H7 (cell line): ENCODE measurements at regions not wholly inside any gene's neighbourhood (a gene's known extent, or its start where the extent isn't known, plus 50 kb on each side); places are given as distances from the start of the nearest gene placed in this dataset.
"Not testable (repeated sequence)": the region's sequence is repeated elsewhere in the genome, so short reads cannot be mapped to it uniquely, and the experiment has no call there.

Source experiments
- DNase-seq: peaks from one replicate; pipeline ENCODE4 v3.0.0; 2012
- H3K27me3 ChIP-seq: 2 replicates; pipeline ENCODE4 v1.6.0; 2011; ENCODE audit warnings: mild to moderate bottlenecking, low read length; ENCODE audit not compliant: control insufficient read depth, insufficient read depth
- H3K36me3 ChIP-seq: replicated peaks from 2 replicates; pipeline ENCODE4 v1.5.1; 2011; ENCODE audit warnings: low read length; ENCODE audit not compliant: control insufficient read depth, insufficient read depth
- H3K4me3 ChIP-seq: 2 replicates; pipeline ENCODE4 v1.5.1; 2011; ENCODE audit warnings: low read depth, mild to moderate bottlenecking, control low read depth, low read length, moderate library complexity; ENCODE audit not compliant: insufficient read depth

- no peaks in the 10 kb centered on the region for H3K36me3 ChIP-seq
- no peak overlapping the region for H3K4me3 ChIP-seq
- DNase-seq, result no peak
- H3K27me3 ChIP-seq, result no peaks in the 10 kb centered on the region
Measured at GRCh38 chr12:4822572-4822971, 87.1 kb upstream of the KCNA1 start.

- Histone ChIP-seq H3K27me3 (no peaks in the 10 kb centered on the region), H3K4me3 (no peak overlapping the region), H3K36me3 (no peaks in the 10 kb centered on the region)
- no peak for DNase-seq
Measured at GRCh38 chr12:4824380-4824779, 85.3 kb upstream of the KCNA1 start.

GRCh38 chr12:4825011-4825858 is 84.5 kb upstream of the KCNA1 start:
- Histone ChIP-seq H3K36me3 (no peaks in the 10 kb centered on the region), H3K4me3 (no peak overlapping the region), H3K27me3 (no peaks in the 10 kb centered on the region)
- no peak for DNase-seq

- Histone ChIP-seq H3K27me3 (no peaks in the 10 kb centered on the region), H3K4me3 (no peak overlapping the region), H3K36me3 (no peaks in the 10 kb centered on the region)
- DNase-seq, result no peak
Measured at GRCh38 chr12:4826909-4827308, 82.8 kb upstream of the KCNA1 start.

- DNase-seq, result no peak
- H3K36me3 ChIP-seq, result no peaks in the 10 kb centered on the region
- no peak overlapping the region for H3K4me3 ChIP-seq
- no peaks in the 10 kb centered on the region for H3K27me3 ChIP-seq
Measured at GRCh38 chr12:4828176-4828575, 81.5 kb upstream of the KCNA1 start.

- DNase-seq, result no peak
- Histone ChIP-seq H3K27me3 (no peaks in the 10 kb centered on the region), H3K4me3 (no peak overlapping the region), H3K36me3 (no peaks in the 10 kb centered on the region)
Measured at GRCh38 chr12:4829161-4829792, 80.4 kb upstream of the KCNA1 start.

- Histone ChIP-seq H3K27me3 (no peaks in the 10 kb centered on the region), H3K4me3 (no peak overlapping the region), H3K36me3 (no peaks in the 10 kb centered on the region)
- no peak for DNase-seq
Measured at GRCh38 chr12:4829793-4830162, 79.9 kb upstream of the KCNA1 start.

- Histone ChIP-seq H3K4me3 (no peak overlapping the region), H3K36me3 (no peaks in the 10 kb centered on the region), H3K27me3 (no peaks in the 10 kb centered on the region)
- DNase-seq, result no peak
Measured at GRCh38 chr12:4830556-4831210, 79.0 kb upstream of the KCNA1 start.

GRCh38 chr12:4833053-4833452 is 76.7 kb upstream of the KCNA1 start:
- no peak for DNase-seq
- H3K4me3 ChIP-seq, result no peak overlapping the region
- H3K27me3 ChIP-seq, result no peaks in the 10 kb centered on the region
- H3K36me3 ChIP-seq, result no peaks in the 10 kb centered on the region

- no peaks in the 10 kb centered on the region for H3K27me3 ChIP-seq
- H3K36me3 ChIP-seq, result no peaks in the 10 kb centered on the region
- H3K4me3 ChIP-seq, result no peak overlapping the region
- DNase-seq, result no peak
Measured at GRCh38 chr12:4833524-4833923, 76.2 kb upstream of the KCNA1 start.

GRCh38 chr12:4842401-4842800 is 67.3 kb upstream of the KCNA1 start:
- not testable (repeated sequence) for H3K27me3 ChIP-seq, H3K4me3 ChIP-seq, H3K36me3 ChIP-seq, DNase-seq

GRCh38 chr12:4843907-4844306 is 65.8 kb upstream of the KCNA1 start:
- no peak for DNase-seq
- Histone ChIP-seq H3K4me3 (no peak overlapping the region), H3K27me3 (no peaks in the 10 kb centered on the region), H3K36me3 (no peaks in the 10 kb centered on the region)

GRCh38 chr12:4847713-4848112 is 62.0 kb upstream of the KCNA1 start:
- no peaks in the 10 kb centered on the region for H3K27me3 ChIP-seq
- no peak for DNase-seq
- H3K36me3 ChIP-seq, result no peaks in the 10 kb centered on the region
- no peak overlapping the region for H3K4me3 ChIP-seq

GRCh38 chr12:4849115-4849541 is 60.6 kb upstream of the KCNA1 start:
- H3K36me3 ChIP-seq, result no peaks in the 10 kb centered on the region
- H3K4me3 ChIP-seq, result no peak overlapping the region
- peak; percentile 52 for DNase-seq
- H3K27me3 ChIP-seq, result no peaks in the 10 kb centered on the region

GRCh38 chr12:4849795-4850345 is 59.8 kb upstream of the KCNA1 start:
- H3K4me3 ChIP-seq, result no peak overlapping the region
- DNase-seq, result no peak
- H3K36me3 ChIP-seq, result no peaks in the 10 kb centered on the region
- no peaks in the 10 kb centered on the region for H3K27me3 ChIP-seq
